Activated naive CD8-positive, alpha-beta T cell (primary cell): ENCODE measurements at regions not wholly inside any gene's neighbourhood (a gene's known extent, or its start where the extent isn't known, plus 50 kb on each side); places are given as distances from the start of the nearest gene placed in this dataset.
"Not testable (repeated sequence)": the region's sequence is repeated elsewhere in the genome, so short reads cannot be mapped to it uniquely, and the experiment has no call there.

Experiments used
- H3K27ac Mint-ChIP-seq: one replicate; pipeline ENCODE4 v1.8.0; 2021; ENCODE audit warnings: mixed read lengths
- H3K27me3 Mint-ChIP-seq: one replicate; pipeline ENCODE4 v1.8.0; 2021; ENCODE audit warnings: mixed read lengths
- H3K36me3 Mint-ChIP-seq: one replicate; pipeline ENCODE4 v1.8.0; 2021; ENCODE audit warnings: mixed read lengths
- H3K4me1 Mint-ChIP-seq: one replicate; pipeline ENCODE4 v1.8.0; 2021; ENCODE audit warnings: low read depth, mixed read lengths
- H3K4me3 Mint-ChIP-seq: one replicate; pipeline ENCODE4 v1.8.0; 2021; ENCODE audit warnings: mild to moderate bottlenecking, mixed read lengths
- H3K9me3 Mint-ChIP-seq: one replicate; pipeline ENCODE4 v1.8.0; 2021; ENCODE audit warnings: low read depth, mixed read lengths

GRCh38 chr3:110507570-110507969, 564.0 kb upstream of the NECTIN3 start:
- H3K27me3 Mint-ChIP-seq, H3K4me1 Mint-ChIP-seq, H3K4me3 Mint-ChIP-seq, H3K36me3 Mint-ChIP-seq, H3K27ac Mint-ChIP-seq, H3K9me3 Mint-ChIP-seq: not testable (repeated sequence)

DNA sequence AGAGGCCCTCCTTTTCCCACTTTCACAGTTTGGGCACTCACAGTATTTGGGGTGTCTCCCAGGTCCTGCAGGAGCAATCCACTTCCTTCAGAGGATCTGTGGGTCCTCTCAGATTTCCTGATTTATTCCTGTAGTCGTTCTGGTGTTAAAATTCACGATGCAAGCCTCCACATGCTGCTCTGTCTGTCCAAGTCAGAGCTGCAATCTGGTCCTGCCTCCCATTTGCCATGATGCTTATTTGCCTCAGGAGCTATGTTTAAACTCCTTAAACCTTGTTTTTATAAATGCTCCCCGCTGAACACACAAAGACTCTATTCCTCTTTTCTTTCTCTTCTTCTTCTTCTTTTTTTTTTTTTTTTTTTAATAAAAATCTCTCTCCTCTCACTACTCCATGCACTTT, 558.7 kb upstream of the NECTIN3 start:
- no peaks in the 10 kb centered on the region for H3K4me1 Mint-ChIP-seq
- H3K36me3 Mint-ChIP-seq = no peaks in the 10 kb centered on the region
- H3K27me3 Mint-ChIP-seq = peaks cover 4% of the 10 kb centered on the region
- H3K27ac Mint-ChIP-seq = no peak overlapping the region
- no peak overlapping the region for H3K4me3 Mint-ChIP-seq
- peaks cover 11% of the 10 kb centered on the region for H3K9me3 Mint-ChIP-seq

DNA sequence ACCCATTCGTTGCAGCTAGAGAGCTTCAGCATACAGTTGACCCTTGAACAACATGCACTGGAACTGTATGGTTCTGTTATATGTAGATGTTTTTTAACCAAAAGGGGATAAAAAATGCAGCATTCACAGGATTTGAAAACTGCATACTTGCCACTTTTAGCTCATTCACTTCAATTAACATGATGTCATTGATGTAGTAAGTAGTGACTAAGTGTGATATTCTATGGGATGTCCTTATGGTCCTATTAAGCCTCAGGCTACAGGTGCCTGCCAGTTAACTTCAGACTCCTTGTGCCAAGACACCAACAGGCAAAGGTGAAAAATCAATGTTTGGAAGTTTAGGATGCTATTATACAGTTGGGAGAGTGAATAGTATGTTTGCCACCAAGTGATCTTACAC, 553.6 kb upstream of the NECTIN3 start:
- no peaks in the 10 kb centered on the region for H3K36me3 Mint-ChIP-seq
- peaks cover 6% of the 10 kb centered on the region for H3K9me3 Mint-ChIP-seq
- no peak overlapping the region for H3K27ac Mint-ChIP-seq
- H3K4me3 Mint-ChIP-seq = no peak overlapping the region
- no peaks in the 10 kb centered on the region for H3K4me1 Mint-ChIP-seq
- peaks cover 5% of the 10 kb centered on the region for H3K27me3 Mint-ChIP-seq

- Mint-ChIP-seq H3K27ac (no peak overlapping the region), H3K4me1 (no peaks in the 10 kb centered on the region), H3K9me3 (peaks cover 6% of the 10 kb centered on the region), H3K27me3 (peaks cover 5% of the 10 kb centered on the region), H3K4me3 (no peak overlapping the region), H3K36me3 (no peaks in the 10 kb centered on the region)
Measured at GRCh38 chr3:110519071-110519470, 552.5 kb upstream of the NECTIN3 start.

DNA sequence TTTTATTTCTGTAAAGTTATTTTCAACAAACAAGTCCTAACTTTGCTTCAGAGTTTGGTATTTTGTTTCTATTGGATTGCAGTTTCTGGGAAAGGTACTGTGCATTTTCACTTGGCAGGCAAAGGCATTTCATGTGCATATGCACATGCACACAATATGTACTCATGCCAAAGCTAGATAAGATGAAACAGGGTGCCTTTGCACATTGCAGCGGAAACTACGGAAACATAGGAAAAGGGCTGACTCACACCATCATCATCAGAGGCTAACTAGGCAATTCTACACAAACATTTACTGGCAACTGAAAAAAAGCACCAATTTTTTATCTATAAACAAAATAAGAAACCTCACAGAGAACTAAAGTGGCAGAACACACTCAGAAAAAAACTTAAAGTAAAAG, 550.6 kb upstream of the NECTIN3 start:
- H3K27me3 Mint-ChIP-seq = peaks cover 2% of the 10 kb centered on the region
- H3K4me1 Mint-ChIP-seq = no peaks in the 10 kb centered on the region
- H3K4me3 Mint-ChIP-seq = no peak overlapping the region
- H3K27ac Mint-ChIP-seq = no peak overlapping the region
- H3K9me3 Mint-ChIP-seq = no peaks in the 10 kb centered on the region
- H3K36me3 Mint-ChIP-seq = no peaks in the 10 kb centered on the region

- not testable (repeated sequence) for H3K36me3 Mint-ChIP-seq, H3K27me3 Mint-ChIP-seq, H3K27ac Mint-ChIP-seq, H3K4me3 Mint-ChIP-seq, H3K9me3 Mint-ChIP-seq, H3K4me1 Mint-ChIP-seq
Measured at GRCh38 chr3:110525558-110526064, 546.0 kb upstream of the NECTIN3 start.

DNA sequence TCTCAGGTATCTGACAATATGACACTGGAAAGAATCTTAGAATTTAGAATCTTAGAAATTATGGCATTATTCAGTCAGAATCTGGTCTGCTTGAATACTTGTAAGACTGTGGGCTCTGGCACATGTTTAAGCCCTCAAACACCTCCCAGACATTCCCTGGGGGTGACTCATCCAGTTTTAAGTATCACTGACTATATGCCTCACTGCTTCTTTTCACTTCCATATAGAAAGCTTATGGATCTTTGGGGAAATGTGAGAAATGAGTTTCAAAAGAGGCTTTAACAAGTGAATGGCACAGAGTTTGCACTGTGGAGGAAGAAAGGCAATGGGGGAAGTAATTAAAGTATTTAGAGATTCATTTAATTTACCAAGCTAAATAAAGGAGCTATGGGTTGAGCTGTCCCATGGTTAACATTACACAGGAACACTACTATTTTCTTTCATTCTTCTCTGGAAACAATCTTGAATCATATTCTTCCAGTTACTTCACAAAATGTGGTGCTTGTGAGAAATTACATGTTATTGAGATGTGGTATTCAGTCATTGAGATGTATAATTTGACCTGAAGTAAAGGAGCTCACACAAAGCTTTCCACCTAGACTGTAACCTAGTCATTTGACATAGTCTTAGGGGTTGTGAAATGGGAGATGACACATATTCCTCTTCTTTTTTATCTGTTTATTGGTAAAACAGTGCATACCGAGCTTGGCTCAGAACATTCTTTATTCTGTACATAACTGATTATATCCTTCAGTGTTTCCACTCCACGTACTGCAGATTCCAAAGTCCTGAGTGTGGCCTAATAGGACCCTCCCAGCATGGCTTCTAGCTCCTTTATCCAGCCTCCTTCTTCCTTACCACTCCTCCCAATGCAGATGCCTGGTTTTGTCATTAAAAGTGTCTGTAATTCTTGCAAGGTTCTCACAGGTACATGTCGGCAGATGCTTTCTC, 544.6 kb upstream of the NECTIN3 start:
- H3K4me3 Mint-ChIP-seq = no peak overlapping the region
- H3K27ac Mint-ChIP-seq = no peak overlapping the region
- H3K36me3 Mint-ChIP-seq = no peaks in the 10 kb centered on the region
- no peaks in the 10 kb centered on the region for H3K27me3 Mint-ChIP-seq
- H3K4me1 Mint-ChIP-seq = no peaks in the 10 kb centered on the region
- no peaks in the 10 kb centered on the region for H3K9me3 Mint-ChIP-seq

GRCh38 chr3:110528305-110529121, 543.1 kb upstream of the NECTIN3 start:
- no peaks in the 10 kb centered on the region for H3K27me3 Mint-ChIP-seq
- H3K4me1 Mint-ChIP-seq = no peaks in the 10 kb centered on the region
- H3K9me3 Mint-ChIP-seq = no peaks in the 10 kb centered on the region
- no peak overlapping the region for H3K27ac Mint-ChIP-seq
- H3K4me3 Mint-ChIP-seq = no peak overlapping the region
- H3K36me3 Mint-ChIP-seq = no peaks in the 10 kb centered on the region

DNA sequence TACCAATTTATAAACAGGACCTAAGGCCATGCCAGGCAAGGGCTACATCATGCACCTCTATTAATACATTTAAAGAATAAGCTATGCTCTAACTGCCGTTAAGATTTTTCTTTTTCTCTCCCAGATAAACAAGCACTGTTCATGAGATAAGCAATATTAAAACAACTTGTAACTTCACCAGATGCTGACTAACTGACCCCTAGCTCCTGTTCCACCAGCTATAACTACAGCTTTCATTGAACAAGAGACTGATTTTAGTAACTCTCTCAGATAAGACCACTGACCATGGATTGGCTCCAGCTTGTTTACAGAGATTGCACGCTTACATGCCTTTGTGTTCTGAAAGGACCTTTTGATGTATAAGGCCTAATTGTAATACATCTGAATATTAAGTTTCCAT, 540.7 kb upstream of the NECTIN3 start:
- H3K4me3 Mint-ChIP-seq = no peak overlapping the region
- H3K27me3 Mint-ChIP-seq = peaks cover 4% of the 10 kb centered on the region
- no peak overlapping the region for H3K27ac Mint-ChIP-seq
- no peaks in the 10 kb centered on the region for H3K4me1 Mint-ChIP-seq
- no peaks in the 10 kb centered on the region for H3K36me3 Mint-ChIP-seq
- H3K9me3 Mint-ChIP-seq = no peaks in the 10 kb centered on the region

DNA sequence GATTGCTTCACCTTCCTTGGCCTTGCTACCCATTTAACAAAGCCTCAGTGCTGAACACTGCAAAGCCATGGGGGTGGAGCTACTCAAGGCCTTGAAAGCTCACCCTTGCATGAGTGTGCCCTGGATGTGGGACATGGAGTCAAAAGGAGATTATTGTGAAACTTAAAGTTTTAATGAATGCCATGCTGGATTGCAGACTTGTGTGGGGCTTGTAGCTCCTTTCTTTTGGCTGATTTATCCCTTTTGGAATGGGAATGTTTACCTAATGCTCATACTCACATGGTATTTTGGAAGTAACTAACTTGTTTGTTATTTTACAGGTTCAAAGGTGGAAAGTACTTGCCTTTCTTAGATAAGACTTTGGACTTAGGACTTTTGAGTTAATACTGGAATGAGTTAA, 538.5 kb upstream of the NECTIN3 start:
- Mint-ChIP-seq H3K27me3 (peaks cover 4% of the 10 kb centered on the region), H3K27ac (no peak overlapping the region), H3K9me3 (no peaks in the 10 kb centered on the region), H3K36me3 (no peaks in the 10 kb centered on the region), H3K4me3 (no peak overlapping the region), H3K4me1 (no peaks in the 10 kb centered on the region)

DNA sequence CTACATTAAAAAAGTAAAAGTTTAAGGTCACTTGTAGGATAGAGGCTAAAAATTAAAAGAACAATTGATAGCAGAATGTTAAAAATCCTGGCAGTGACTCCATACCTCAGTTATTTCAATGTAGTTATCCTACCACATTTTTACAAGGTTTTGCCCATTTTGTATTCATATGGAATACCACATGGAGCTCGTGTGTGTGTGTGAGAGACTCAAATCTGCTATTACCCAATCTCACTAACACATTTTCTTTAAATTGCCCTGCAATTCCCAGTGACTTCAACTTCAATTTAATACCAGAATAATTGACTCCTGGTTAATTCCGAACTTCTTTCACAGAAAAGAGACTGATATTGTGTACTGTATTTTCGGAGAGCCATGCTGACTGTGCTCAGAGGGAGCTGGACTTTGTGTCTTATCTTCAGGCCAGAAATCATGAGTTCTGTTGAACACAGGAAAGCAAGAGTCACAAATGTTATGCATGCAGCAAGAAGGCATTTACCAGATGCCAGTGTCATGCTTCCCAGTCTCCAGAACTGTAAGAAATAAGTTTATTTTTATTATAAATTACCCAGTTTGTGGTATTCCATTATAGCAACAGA, 529.0 kb upstream of the NECTIN3 start:
- H3K27ac Mint-ChIP-seq = no peak overlapping the region
- no peaks in the 10 kb centered on the region for H3K27me3 Mint-ChIP-seq
- H3K36me3 Mint-ChIP-seq = no peaks in the 10 kb centered on the region
- no peaks in the 10 kb centered on the region for H3K4me1 Mint-ChIP-seq
- no peaks in the 10 kb centered on the region for H3K9me3 Mint-ChIP-seq
- no peak overlapping the region for H3K4me3 Mint-ChIP-seq

- Mint-ChIP-seq H3K36me3 (no peaks in the 10 kb centered on the region), H3K27me3 (peaks cover 5% of the 10 kb centered on the region)
Measured at GRCh38 chr3:110544730-110545129, 526.9 kb upstream of the NECTIN3 start.

DNA sequence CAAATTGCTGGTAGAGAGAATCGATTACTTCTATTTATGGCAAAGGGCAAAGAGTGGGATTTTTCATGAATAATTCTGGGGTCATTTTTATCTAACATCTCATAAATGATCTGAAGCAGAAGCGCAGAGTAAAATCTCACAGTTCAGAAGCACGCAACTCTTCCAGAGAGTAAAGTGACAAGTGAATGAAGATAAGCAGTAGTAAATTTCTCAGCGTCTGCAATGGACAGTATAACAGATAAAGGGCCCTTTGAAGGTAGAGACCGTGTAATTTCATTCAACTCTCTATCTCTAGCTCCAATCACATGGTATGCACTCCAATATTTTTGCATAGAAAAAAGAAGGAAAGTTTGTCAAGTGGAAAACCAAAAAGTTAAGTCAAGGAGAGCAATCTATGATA, 521.1 kb upstream of the NECTIN3 start:
- Mint-ChIP-seq H3K27ac (no peak overlapping the region), H3K36me3 (no peaks in the 10 kb centered on the region), H3K4me1 (no peaks in the 10 kb centered on the region), H3K4me3 (no peak overlapping the region), H3K9me3 (no peaks in the 10 kb centered on the region), H3K27me3 (peaks cover 5% of the 10 kb centered on the region)

More at GRCh38 chr3:110544730-110545129, 526.9 kb upstream of the NECTIN3 start:
- no peaks in the 10 kb centered on the region for H3K9me3 Mint-ChIP-seq
- no peak overlapping the region for H3K27ac Mint-ChIP-seq
- no peak overlapping the region for H3K4me3 Mint-ChIP-seq
- H3K4me1 Mint-ChIP-seq = no peaks in the 10 kb centered on the region

DNA sequence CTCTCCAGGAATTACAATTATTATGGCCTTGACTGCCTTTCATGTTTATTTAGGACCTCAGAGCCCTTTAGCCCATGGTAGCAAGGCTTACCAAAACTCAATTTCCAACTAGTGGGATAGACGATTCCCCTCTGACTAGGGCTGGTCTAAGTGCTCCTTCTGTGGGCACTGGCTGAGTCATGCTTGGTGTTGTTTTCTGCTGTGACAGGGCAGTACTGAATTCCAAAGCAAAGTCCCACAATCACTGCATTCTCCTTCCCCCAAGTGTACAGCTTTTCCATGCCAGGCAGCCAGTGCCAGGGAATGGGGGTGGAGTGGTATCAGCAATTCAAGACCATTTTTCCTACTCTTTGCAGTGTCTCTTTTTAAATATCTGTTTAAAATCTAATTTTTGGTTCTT, 509.0 kb upstream of the NECTIN3 start:
- no peak overlapping the region for H3K4me3 Mint-ChIP-seq
- H3K36me3 Mint-ChIP-seq = no peaks in the 10 kb centered on the region
- H3K27ac Mint-ChIP-seq = no peak overlapping the region
- H3K9me3 Mint-ChIP-seq = no peaks in the 10 kb centered on the region
- H3K4me1 Mint-ChIP-seq = no peaks in the 10 kb centered on the region
- peaks cover 2% of the 10 kb centered on the region for H3K27me3 Mint-ChIP-seq

DNA sequence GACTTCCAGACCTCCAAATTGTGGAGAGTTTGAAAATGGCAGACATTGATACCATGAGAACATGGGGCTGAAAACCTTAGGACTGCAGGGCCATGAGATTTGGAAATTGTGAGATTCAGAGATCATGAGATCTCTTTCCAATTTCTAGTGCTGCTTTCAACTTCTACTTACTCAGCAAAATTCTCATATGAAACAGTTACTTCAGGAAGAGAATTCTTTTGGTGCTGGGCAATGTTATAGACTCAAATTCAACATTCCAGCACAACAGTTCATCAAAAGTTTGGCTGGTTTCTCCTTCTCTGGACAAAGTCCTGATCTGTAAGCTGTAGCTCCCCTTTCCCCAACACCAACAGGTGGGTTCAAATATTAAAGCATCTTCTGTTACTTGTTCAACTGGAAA, 506.9 kb upstream of the NECTIN3 start:
- no peak overlapping the region for H3K4me3 Mint-ChIP-seq
- H3K36me3 Mint-ChIP-seq = no peaks in the 10 kb centered on the region
- peaks cover 2% of the 10 kb centered on the region for H3K27me3 Mint-ChIP-seq
- no peaks in the 10 kb centered on the region for H3K9me3 Mint-ChIP-seq
- no peaks in the 10 kb centered on the region for H3K4me1 Mint-ChIP-seq
- H3K27ac Mint-ChIP-seq = no peak overlapping the region
